MM.1S (cell line): ENCODE measurements at regions not wholly inside any gene's neighbourhood (a gene's known extent, or its start where the extent isn't known, plus 50 kb on each side); places are given as distances from the start of the nearest gene placed in this dataset.

Experiments used
- DNase-seq: peaks from one replicate; pipeline ENCODE4 v3.0.0-alpha.2; 2015
- H2AFZ ChIP-seq: fragments of 300-600 bp; sonication (generic); 2 replicates; pipeline ENCODE4 v1.6.0; 2016; ENCODE audit warnings: antibody characterized with exemption, low read length
- H3F3A ChIP-seq: fragments of 300-600 bp; sonication (generic); 2 replicates; pipeline ENCODE4 v1.6.1; 2016; ENCODE audit warnings: mild to moderate bottlenecking, antibody characterized with exemption, low read length, moderate library complexity, mixed read lengths; ENCODE audit not compliant: insufficient read depth
- H3K27ac ChIP-seq: fragments of 300-600 bp; sonication (generic); 2 replicates; pipeline ENCODE4 v1.5.1; 2016; ENCODE audit warnings: mild to moderate bottlenecking, low read length
- H3K27me3 ChIP-seq: fragments of 300-600 bp; sonication (generic); replicated peaks from 2 replicates; pipeline ENCODE4 v1.6.0; 2016; ENCODE audit warnings: low read length; ENCODE audit not compliant: insufficient read depth
- H3K36me3 ChIP-seq: fragments of 300-600 bp; sonication (generic); replicated peaks from 2 replicates; pipeline ENCODE4 v1.6.1; 2016; ENCODE audit warnings: mild to moderate bottlenecking, low read length, mixed read lengths; ENCODE audit not compliant: insufficient read depth
- H3K4me1 ChIP-seq: fragments of 300-600 bp; sonication (generic); 2 replicates; pipeline ENCODE4 v1.6.1; 2016; ENCODE audit warnings: low read length, mixed read lengths
- H3K4me2 ChIP-seq: fragments of 300-600 bp; sonication (generic); 2 replicates; pipeline ENCODE4 v1.6.0; 2016; ENCODE audit warnings: low read depth, low read length
- H3K4me3 ChIP-seq: fragments of 300-600 bp; sonication (generic); 2 replicates; pipeline ENCODE4 v1.5.1; 2016; ENCODE audit warnings: low read length, mixed read lengths
- H3K79me2 ChIP-seq: fragments of 300-600 bp; sonication (generic); 2 replicates; pipeline ENCODE4 v1.6.1; 2016; ENCODE audit warnings: mixed run types, low read length, mixed read lengths
- H3K9ac ChIP-seq: fragments of 300-600 bp; sonication (generic); 2 replicates; pipeline ENCODE4 v1.6.1; 2016; ENCODE audit warnings: low read length, mixed read lengths
- H3K9me2 ChIP-seq: fragments of 300-600 bp; sonication (generic); replicated peaks from 2 replicates; pipeline ENCODE4 v1.6.1; 2016; ENCODE audit warnings: mild to moderate bottlenecking, low read length, mixed read lengths; ENCODE audit not compliant: insufficient read depth
- H3K9me3 ChIP-seq: fragments of 300-600 bp; sonication (generic); replicated peaks from 2 replicates; pipeline ENCODE4 v1.6.1; 2016; ENCODE audit warnings: mild to moderate bottlenecking, low read length, mixed read lengths; ENCODE audit not compliant: insufficient read depth
- H4K20me1 ChIP-seq: fragments of 300-600 bp; sonication (generic); 2 replicates; pipeline ENCODE4 v1.6.1; 2016; ENCODE audit warnings: mild to moderate bottlenecking, low read length, moderate library complexity, mixed read lengths; ENCODE audit not compliant: insufficient read depth
- CTCF ChIP-seq: fragments of 300-600 bp; sonication (generic); IDR thresholded peaks from 2 replicates; pipeline ENCODE4 v1.5.1; 2016; ENCODE audit warnings: antibody characterized with exemption, low read length, mixed read lengths
- EZH2 ChIP-seq: fragments of 300-600 bp; sonication (generic); optimal IDR thresholded peaks from 2 replicates; pipeline ENCODE3; 2017; ENCODE audit warnings: low read depth, mild to moderate bottlenecking, antibody characterized with exemption, low read length, mixed read lengths
- EZH2phosphoT487 ChIP-seq: fragments of 300-600 bp; sonication (generic); IDR thresholded peaks from 2 replicates; pipeline ENCODE4 v1.6.1; 2018; ENCODE audit warnings: antibody characterized with exemption, low read length

- no peak for TF ChIP-seq EZH2
- TF ChIP-seq EZH2phosphoT487: no peak
- TF ChIP-seq CTCF: no peak
- Histone ChIP-seq H3K9me3 (no peaks in the 10 kb centered on the region), H3K4me3 (no peak overlapping the region), H3K27ac (no peak overlapping the region), H3K9me2 (no peaks in the 10 kb centered on the region), H3K79me2 (no peaks in the 10 kb centered on the region), H4K20me1 (no peaks in the 10 kb centered on the region), H2AFZ (no peak overlapping the region), H3K4me1 (no peaks in the 10 kb centered on the region), H3F3A (no peaks in the 10 kb centered on the region), H3K9ac (no peak overlapping the region), H3K36me3 (no peaks in the 10 kb centered on the region), H3K4me2 (no peak overlapping the region), H3K27me3 (no peaks in the 10 kb centered on the region)
- DNase-seq: no peak
These were observed 217.6 kb downstream of the TPRG1 start for GRCh38 chr3:189389346-189389745.

- Histone ChIP-seq H3K4me3 (no peak overlapping the region), H3K9me3 (no peaks in the 10 kb centered on the region), H4K20me1 (no peaks in the 10 kb centered on the region), H3K9me2 (no peaks in the 10 kb centered on the region), H3K27me3 (no peaks in the 10 kb centered on the region), H3K4me1 (no peaks in the 10 kb centered on the region), H3F3A (no peaks in the 10 kb centered on the region), H2AFZ (no peak overlapping the region), H3K79me2 (no peaks in the 10 kb centered on the region), H3K27ac (no peak overlapping the region), H3K4me2 (no peak overlapping the region), H3K36me3 (no peaks in the 10 kb centered on the region), H3K9ac (no peak overlapping the region)
- TF ChIP-seq EZH2: no peak
- no peak for TF ChIP-seq EZH2phosphoT487
- TF ChIP-seq CTCF: no peak
- no peak for DNase-seq
These were observed 221.8 kb downstream of the TPRG1 start for GRCh38 chr3:189393598-189393997.

GRCh38 chr3:189394599-189395121 is 222.9 kb downstream of the TPRG1 start:
- no peak overlapping the region for H3K4me3 ChIP-seq
- no peak for DNase-seq
- no peaks in the 10 kb centered on the region for H3K9me2 ChIP-seq
- no peaks in the 10 kb centered on the region for H3K27me3 ChIP-seq
- H3F3A ChIP-seq: no peaks in the 10 kb centered on the region
- no peaks in the 10 kb centered on the region for H4K20me1 ChIP-seq
- no peak overlapping the region for H3K27ac ChIP-seq
- H3K36me3 ChIP-seq: no peaks in the 10 kb centered on the region
- no peaks in the 10 kb centered on the region for H3K9me3 ChIP-seq
- no peak overlapping the region for H3K4me2 ChIP-seq
- no peaks in the 10 kb centered on the region for H3K79me2 ChIP-seq
- H2AFZ ChIP-seq: no peak overlapping the region
- H3K4me1 ChIP-seq: no peaks in the 10 kb centered on the region
- TF ChIP-seq EZH2 (no peak), CTCF (no peak), EZH2phosphoT487 (no peak)
- no peak overlapping the region for H3K9ac ChIP-seq
